Adrenal gland (tissue), 5 donors: ENCODE measurements at regions not wholly inside any gene's neighbourhood (a gene's known extent, or its start where the extent isn't known, plus 50 kb on each side); places are given as distances from the start of the nearest gene placed in this dataset.

Experiments used
- CTCF ChIP-seq, 6 experiments: fragments of 450-650 bp in 4 of 6; fragments of 200-600 bp in 2 of 6; sonication (generic) in 1 of 6; IDR thresholded peaks; 1 replicate in 5 of 6; 2 replicates in 1 of 6; pipeline versions ENCODE4 v1.5.1 to v1.8.0; 2016 to 2021; ENCODE audit warnings: antibody characterized with exemption in 6 of 6, mild to moderate bottlenecking in 2 of 6, moderate library complexity in 1 of 6
- POLR2A ChIP-seq, 2 donors: fragments of 450-650 bp; IDR thresholded peaks; one replicate each; pipeline ENCODE4 v1.6.1; 2017; ENCODE audit warnings: antibody characterized with exemption in 2 of 2, mild to moderate bottlenecking in 2 of 2, moderate library complexity in 1 of 2
- donor health status: DM: no; HTN: no; CAD: no.

GRCh38 chr5:12951846-12952245 is 992.6 kb downstream of the DNAH5 start:
- TF ChIP-seq POLR2A (IDR thresholded peaks at IDR 0.05) = no peak
- no peak for TF ChIP-seq CTCF (IDR thresholded peaks at IDR 0.05)
